ENCODE measurements at regions not wholly inside any gene's neighbourhood (a gene's known extent, or its start where the extent isn't known, plus 50 kb on each side); places are given as distances from the start of the nearest gene placed in this dataset.

DNA sequence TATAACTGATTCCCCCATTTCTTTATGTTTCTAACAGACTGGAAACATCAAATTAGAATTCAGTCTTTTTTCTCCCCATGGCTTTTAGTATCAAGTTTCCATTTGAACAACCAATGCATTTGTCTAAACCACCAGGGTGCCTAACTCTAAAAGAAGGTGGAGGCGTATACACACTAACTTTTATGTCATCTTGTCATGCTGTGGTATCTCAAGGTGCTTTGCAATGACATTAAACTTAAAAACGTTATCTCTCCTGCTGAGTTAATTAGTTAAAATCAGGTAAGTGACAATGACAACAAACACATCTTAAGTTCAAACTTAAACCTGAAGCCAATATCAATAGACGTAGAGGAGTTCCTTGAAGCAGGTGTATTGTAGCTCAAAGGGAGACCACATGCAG, 1001.7 kb downstream of the PCDH17 start:
- TF ChIP-seq CTCF (IDR thresholded peaks at IDR 0.05) (no peak), POLR2A (IDR thresholded peaks at IDR 0.05) (no peak)
